ENCODE measurements at regions not wholly inside any gene's neighbourhood (a gene's known extent, or its start where the extent isn't known, plus 50 kb on each side); places are given as distances from the start of the nearest gene placed in this dataset.

- intact Hi-C loops (cut with micrococcal nuclease) = no loop called here
Measured at GRCh38 chr5:56358703-56359681, 125.9 kb upstream of the ANKRD55 start.

GRCh38 chr5:56358046-56358445, 124.9 kb upstream of the ANKRD55 start:
- intact Hi-C loops (cut with micrococcal nuclease) = no loop called here

- intact Hi-C loops (cut with micrococcal nuclease) = no loop called here
Measured at GRCh38 chr5:56357426-56357825, 124.3 kb upstream of the ANKRD55 start.

GRCh38 chr5:56356836-56357160, 123.7 kb upstream of the ANKRD55 start:
- intact Hi-C loops (cut with micrococcal nuclease) = no loop called here

DNA sequence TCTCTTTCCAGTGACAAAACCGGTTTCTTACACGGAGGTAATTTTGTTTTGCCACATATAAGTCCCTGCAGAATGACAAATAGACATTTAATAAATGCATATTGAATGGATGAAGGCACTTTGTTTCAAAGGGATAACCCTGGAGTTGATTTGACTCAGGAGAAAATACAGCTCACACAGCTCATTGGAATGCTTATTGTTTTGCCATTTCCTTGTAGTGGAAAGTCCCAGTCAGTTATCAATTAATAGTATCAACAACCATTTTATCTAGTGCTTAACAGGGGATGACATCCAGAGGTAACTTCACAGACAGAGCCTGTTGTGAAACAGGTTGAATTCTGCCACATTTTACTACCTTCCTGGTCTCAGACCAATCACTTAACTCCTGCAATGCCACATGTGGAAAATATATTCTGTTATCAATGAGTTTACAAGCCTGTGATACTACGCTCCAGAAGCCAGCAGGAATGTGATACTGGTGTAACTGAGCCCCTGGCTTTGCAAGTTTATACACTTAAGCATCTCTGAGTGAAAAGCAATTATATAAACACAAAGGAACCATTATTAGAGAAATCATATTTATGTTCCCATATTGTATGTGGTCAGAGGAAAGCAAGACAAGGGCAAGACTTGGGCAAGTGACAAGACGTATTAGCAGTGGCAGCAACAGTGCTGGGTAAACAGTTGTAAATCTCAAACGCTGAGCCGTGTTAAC, 123.1 kb upstream of the ANKRD55 start:
- intact Hi-C loops (cut with micrococcal nuclease) = no loop called here

DNA sequence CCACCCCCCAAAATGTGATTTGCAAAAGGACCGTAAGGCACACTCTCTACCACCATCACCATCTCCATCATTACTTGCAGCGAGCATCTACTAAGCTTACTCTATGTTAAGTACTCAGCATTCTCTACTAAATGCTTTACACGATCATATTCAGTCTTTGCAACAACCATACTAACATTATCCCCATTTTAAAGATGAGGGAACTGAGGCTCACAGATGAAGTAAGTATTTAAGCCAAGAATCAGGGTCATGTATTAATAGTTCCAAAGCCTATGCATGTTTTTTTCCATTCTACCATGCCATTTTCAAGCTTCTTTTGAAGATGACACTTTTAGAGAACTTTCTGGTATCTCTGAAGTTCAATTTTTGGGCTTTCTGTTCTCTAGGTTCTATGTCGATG, 121.7 kb upstream of the ANKRD55 start:
- intact Hi-C loops (cut with micrococcal nuclease) = no loop called here

DNA sequence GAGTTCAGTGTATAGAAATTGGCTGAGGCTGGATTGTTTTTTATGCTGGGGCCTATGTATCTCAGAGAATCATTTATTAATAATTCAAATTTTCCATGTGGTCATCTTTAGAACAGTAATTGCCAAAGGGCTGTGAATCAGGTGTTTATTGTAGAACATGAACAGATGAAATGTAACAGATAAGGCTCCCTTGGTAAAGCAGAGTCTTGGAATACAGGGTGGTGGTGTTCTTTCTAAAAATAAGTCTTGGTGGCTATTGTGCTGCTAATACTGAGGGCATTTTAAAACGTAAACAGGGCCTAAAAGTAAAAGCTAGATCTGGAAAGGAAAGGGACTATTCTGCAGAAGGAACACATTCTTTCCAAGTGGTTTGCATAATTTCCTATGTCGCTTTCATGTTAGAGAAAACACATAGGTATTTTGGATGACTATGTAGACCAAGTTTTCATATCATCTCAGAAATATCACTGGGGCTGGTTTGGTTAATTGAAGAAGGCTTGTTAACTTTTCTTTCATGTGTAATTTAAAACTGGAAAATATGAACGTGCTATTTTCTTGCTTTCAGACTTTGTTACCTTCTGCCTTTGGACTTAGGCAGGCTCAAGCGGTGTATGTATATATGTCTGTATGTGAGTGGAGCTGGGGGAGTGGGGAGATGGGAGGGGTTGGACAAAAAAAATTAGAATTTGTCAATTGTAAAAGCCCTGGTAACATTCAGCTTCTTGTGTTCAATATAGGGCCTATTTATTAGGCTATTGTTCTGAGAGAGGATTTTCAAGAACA, 119.9 kb upstream of the ANKRD55 start:
- intact Hi-C loops (cut with micrococcal nuclease) = no loop called here

DNA sequence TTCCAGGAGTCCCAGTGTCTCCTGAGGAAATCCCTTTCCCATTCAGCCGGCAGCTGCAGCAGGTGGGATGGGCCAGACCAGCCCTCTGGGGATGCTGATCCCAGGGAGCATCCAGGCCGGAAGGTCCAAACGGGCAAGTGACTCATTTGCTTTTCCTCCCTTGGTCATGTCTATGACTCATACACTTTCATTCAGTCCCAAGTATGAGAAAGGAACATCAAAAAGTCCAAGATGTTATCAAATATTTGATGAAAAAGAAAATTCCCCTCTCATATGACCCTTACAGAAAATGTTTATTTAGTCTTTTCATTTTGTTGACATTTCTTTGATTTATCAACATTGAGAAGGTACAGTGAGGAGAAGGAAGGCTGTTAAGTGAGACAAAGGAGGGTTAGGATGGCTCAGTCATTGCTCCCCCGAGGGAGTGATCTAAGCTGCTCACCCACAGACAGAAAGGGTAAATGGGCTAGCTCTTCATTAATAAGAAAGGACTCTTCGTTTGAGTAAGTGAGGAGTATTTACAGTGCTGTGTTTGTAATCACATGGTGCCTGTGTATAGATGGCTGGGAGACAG, 117.6 kb upstream of the ANKRD55 start:
- intact Hi-C loops (cut with micrococcal nuclease) = no loop called here

- intact Hi-C loops (cut with micrococcal nuclease) = no loop called here
Measured at GRCh38 chr5:56350011-56350596, 117.0 kb upstream of the ANKRD55 start.

- intact Hi-C loops (cut with micrococcal nuclease) = no loop called here
Measured at GRCh38 chr5:56349461-56349860, 116.3 kb upstream of the ANKRD55 start.

DNA sequence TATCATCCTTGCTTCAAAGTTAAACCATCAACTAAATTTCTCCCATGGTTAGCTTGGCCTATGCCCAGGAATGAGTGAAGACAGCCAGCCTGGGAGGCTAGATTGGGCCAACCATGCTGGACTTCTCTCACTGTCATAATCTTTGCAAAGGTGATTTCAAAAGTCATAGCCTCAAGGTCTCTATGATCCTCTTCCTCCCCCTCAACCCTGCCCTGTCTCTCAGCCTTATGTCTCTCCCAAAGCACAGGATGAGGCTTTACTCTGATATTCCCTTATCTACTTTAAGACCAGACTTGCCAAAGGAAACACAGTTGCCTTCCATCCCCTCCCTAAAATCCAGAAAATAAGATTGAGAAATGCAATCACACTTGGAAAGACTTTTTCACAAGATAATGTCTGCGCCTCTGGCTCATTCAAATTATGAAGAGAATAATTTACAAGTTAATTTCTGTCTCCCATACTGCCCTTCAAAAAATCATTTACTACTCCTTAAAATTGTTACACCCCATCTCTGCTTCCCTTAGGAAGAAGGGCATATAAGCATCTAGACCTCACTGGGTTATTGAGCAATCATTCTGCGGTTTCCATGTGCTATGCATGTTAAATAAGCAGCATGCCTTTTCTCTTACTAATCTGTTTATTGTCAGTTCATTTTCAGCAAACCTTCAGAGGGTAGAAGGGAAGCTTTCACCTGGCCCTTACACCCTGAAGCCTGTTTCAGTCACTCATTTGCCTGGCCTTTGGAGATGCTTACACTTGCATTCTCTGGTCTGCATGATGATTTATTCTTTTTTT, 113.8 kb upstream of the ANKRD55 start:
- intact Hi-C loops (cut with micrococcal nuclease) = no loop called here

- intact Hi-C loops (cut with micrococcal nuclease) = no loop called here
Measured at GRCh38 chr5:56346044-56346710, 113.0 kb upstream of the ANKRD55 start.

DNA sequence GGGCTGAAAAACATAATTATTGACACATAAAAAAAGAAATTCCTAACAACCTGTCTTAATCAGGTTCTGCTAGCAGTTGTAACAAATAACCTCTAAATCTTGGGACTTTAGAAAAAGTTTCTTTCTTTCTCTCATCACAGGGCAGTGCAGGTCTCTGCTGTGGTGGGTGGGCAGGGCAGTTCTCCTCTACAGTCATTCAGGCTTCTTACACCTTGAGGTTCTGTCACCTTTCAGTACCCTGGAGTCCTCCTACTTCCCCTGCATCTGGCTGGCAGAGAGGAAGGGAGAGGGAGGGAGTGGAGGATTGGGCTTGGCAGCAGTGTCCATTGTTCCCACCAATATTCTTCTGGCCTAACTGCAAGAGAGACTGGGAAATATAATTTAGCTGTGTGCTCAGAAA, 112.2 kb upstream of the ANKRD55 start:
- intact Hi-C loops (cut with micrococcal nuclease) = no loop called here

- intact Hi-C loops (cut with micrococcal nuclease) = no loop called here
Measured at GRCh38 chr5:56344594-56344993, 111.5 kb upstream of the ANKRD55 start.

- intact Hi-C loops (cut with micrococcal nuclease) = no loop called here
Measured at GRCh38 chr5:56343988-56344387, 110.9 kb upstream of the ANKRD55 start.

- intact Hi-C loops (cut with micrococcal nuclease) = no loop called here
Measured at GRCh38 chr5:56342616-56343015, 109.5 kb upstream of the ANKRD55 start.

GRCh38 chr5:56340196-56340980, 107.3 kb upstream of the ANKRD55 start:
- intact Hi-C loops (cut with micrococcal nuclease) = no loop called here

DNA sequence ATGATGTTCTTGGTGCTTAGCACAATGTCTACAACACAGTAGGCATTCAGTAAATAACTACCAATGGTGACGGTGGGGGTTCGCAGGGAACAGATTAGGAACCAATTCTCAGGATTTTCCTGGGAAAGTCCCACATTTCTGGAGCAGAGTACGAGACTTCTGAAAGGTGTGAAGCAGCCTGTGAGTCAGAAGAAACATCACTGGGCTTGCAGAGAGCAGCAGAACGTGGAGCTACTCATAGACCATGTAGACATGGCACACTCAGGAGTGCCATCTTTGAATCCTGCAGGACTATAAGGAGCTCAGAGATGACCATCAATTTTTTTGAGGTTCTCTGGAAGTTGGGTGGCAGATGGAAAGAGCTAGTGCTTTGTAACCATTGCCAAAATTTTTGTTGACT, 106.6 kb upstream of the ANKRD55 start:
- intact Hi-C loops (cut with micrococcal nuclease) = no loop called here

GRCh38 chr5:56337715-56338319, 104.7 kb upstream of the ANKRD55 start:
- intact Hi-C loops (cut with micrococcal nuclease) = no loop called here
